HepG2 (cell line): ENCODE measurements at regions not wholly inside any gene's neighbourhood (a gene's known extent, or its start where the extent isn't known, plus 50 kb on each side); places are given as distances from the start of the nearest gene placed in this dataset.

Experiments
- ATAC-seq: fragments of 200-7000 bp; cut with Tn5 transposase; 3 replicates; pipeline ENCODE4 v1.9.1; 2020; ENCODE audit warnings: mild to moderate bottlenecking, moderate library complexity
- BruUV-seq: library from RNA; stranded (reverse); fragments of 400-500 nt; replicated peaks from 2 replicates; lab custom pipeline; 2021; lab: Mats Ljungman, UMichigan
- CTCF ChIA-PET: fragments of 300-600 bp; formaldehyde crosslinking; extraction: SDS; loops from one replicate; lab custom pipeline; 2021; ENCODE audit warnings: low total read pairs, inconsistent platforms, low intra/inter-chr PET ratio; lab: Yijun Ruan, JAX
- POLR2A ChIA-PET: fragments of 350-600 bp; sonication (Branson Sonifier 250); formaldehyde crosslinking; loops from one replicate; lab custom pipeline; 2020; ENCODE audit warnings: antibody characterized with exemption, inconsistent platforms; lab: Yijun Ruan, JAX
- DNase-seq: peaks from one replicate; pipeline ENCODE4 v3.0.0-alpha.2; 2015; ENCODE audit warnings: low spot score
- FAIRE-seq: peaks from 3 replicates; lab custom pipeline; 2011; peaks lifted over from hg19 to GRCh38; lab: Jason Lieb, UNC
- H2AFZ ChIP-seq: one replicate; pipeline ENCODE4 v1.6.1; 2011; ENCODE audit warnings: low read length, inconsistent platforms
- H3K27ac ChIP-seq: fragments of 300-600 bp; 3 replicates; pipeline ENCODE4 v1.8.0; 2011; ENCODE audit warnings: mixed run types, mild to moderate bottlenecking, mixed read lengths, low read length, inconsistent platforms; ENCODE audit not compliant: insufficient read depth; ENCODE audit errors: extremely low read length
- H3K27me3 ChIP-seq, 2 experiments: fragments of 200-600 bp in 1 of 2; 2 replicates in 1 of 2; 3 replicates in 1 of 2; pipeline versions ENCODE4 v1.6.0 to v1.8.0; 2011; ENCODE audit warnings: low read length in 2 of 2, mild to moderate bottlenecking in 2 of 2, moderate library complexity in 2 of 2, inconsistent platforms in 1 of 2; ENCODE audit not compliant: insufficient read depth in 2 of 2, control insufficient read depth in 1 of 2
- H3K36me3 ChIP-seq, 2 experiments: fragments of 200-600 bp in 1 of 2; replicated peaks in 1 of 2; 2 replicates in 1 of 2; 3 replicates in 1 of 2; pipeline versions ENCODE4 v1.5.1 to v1.8.0; 2011; ENCODE audit warnings: low read length in 2 of 2, inconsistent platforms in 1 of 2; ENCODE audit not compliant: insufficient read depth in 2 of 2, control insufficient read depth in 1 of 2
- H3K4me1 ChIP-seq: 2 replicates; pipeline ENCODE4 v1.5.1; 2012; ENCODE audit warnings: low read length, inconsistent platforms; ENCODE audit not compliant: insufficient read depth
- H3K4me2 ChIP-seq: 2 replicates; pipeline ENCODE4 v1.6.0; 2011; ENCODE audit warnings: low read depth, low read length, inconsistent platforms
- H3K4me3 ChIP-seq, 3 experiments: fragments of 200-600 bp in 1 of 3; sonication (generic), shearing (Covaris generic) in 1 of 3; replicated peaks in 1 of 3; 2 replicates each; pipeline ENCODE4 v1.5.1; 2011 to 2016; ENCODE audit warnings: low read length in 3 of 3, inconsistent platforms in 2 of 3, low read depth in 2 of 3, mild to moderate bottlenecking in 2 of 3, control low read depth in 1 of 3, mixed read lengths in 1 of 3; ENCODE audit not compliant: insufficient read depth in 1 of 3
- H3K79me2 ChIP-seq: one replicate; pipeline ENCODE4 v1.6.1; 2011; ENCODE audit warnings: low read length, inconsistent platforms; ENCODE audit not compliant: insufficient read depth
- H3K9ac ChIP-seq: 2 replicates; pipeline ENCODE4 v1.6.0; 2011; ENCODE audit warnings: mild to moderate bottlenecking, low read depth, low read length, inconsistent platforms; ENCODE audit not compliant: insufficient read depth
- H3K9me3 ChIP-seq: 2 replicates; pipeline ENCODE4 v1.5.1; 2012; ENCODE audit warnings: mild to moderate bottlenecking, low read length
- H4K20me1 ChIP-seq: 2 replicates; pipeline ENCODE4 v1.6.0; 2011; ENCODE audit warnings: inconsistent platforms, mild to moderate bottlenecking, low read length, moderate library complexity; ENCODE audit not compliant: insufficient read depth
- BATF2 ChIP-seq: sonication (generic); formaldehyde crosslinking; IDR thresholded peaks from 2 replicates; pipeline ENCODE4 v1.8.0; 2022; ENCODE audit warnings: mild to moderate bottlenecking, missing genetic modification reagents, moderate library complexity
- CBX1 ChIP-seq: IDR thresholded peaks from one replicate; pipeline ENCODE4 v1.6.1; 2016; ENCODE audit warnings: antibody characterized with exemption, low read depth
- DDIT3 ChIP-seq: sonication (generic); formaldehyde crosslinking; IDR thresholded peaks from 2 replicates; pipeline ENCODE4 v1.4.0; 2020; ENCODE audit warnings: mild to moderate bottlenecking, missing genetic modification reagents
- GFI1 ChIP-seq: sonication (generic); formaldehyde crosslinking; IDR thresholded peaks from 2 replicates; pipeline ENCODE4 v1.5.0; 2020; ENCODE audit warnings: missing genetic modification reagents, mild to moderate bottlenecking, borderline replicate concordance
- KDM5A ChIP-seq: fragments of 200-600 bp; sonication (generic); IDR thresholded peaks from 2 replicates; pipeline ENCODE4 v1.7.0; 2018; ENCODE audit warnings: antibody characterized with exemption, mild to moderate bottlenecking, low read length, borderline replicate concordance
- NR0B2 ChIP-seq: sonication (generic); formaldehyde crosslinking; IDR thresholded peaks from 2 replicates; pipeline ENCODE4 v1.4.0; 2020; ENCODE audit warnings: mild to moderate bottlenecking, missing genetic modification reagents
- NR2F6 ChIP-seq, 2 experiments: IDR thresholded peaks; 2 replicates each; pipeline ENCODE4 v1.6.1; 2016; ENCODE audit warnings: antibody characterized with exemption in 1 of 2, mild to moderate bottlenecking in 1 of 2
- SMAD9 ChIP-seq: sonication (generic); formaldehyde crosslinking; IDR thresholded peaks from 2 replicates; pipeline ENCODE4 v1.5.1; 2020; ENCODE audit warnings: mild to moderate bottlenecking, missing genetic modification reagents
- TIGD3 ChIP-seq: sonication (generic); formaldehyde crosslinking; IDR thresholded peaks from 2 replicates; pipeline ENCODE4 v1.5.1; 2020; ENCODE audit warnings: mild to moderate bottlenecking, missing genetic modification reagents, borderline replicate concordance
- ZNF18 ChIP-seq: sonication (generic); formaldehyde crosslinking; IDR thresholded peaks from 2 replicates; pipeline ENCODE4 v1.8.0; 2022; ENCODE audit warnings: mild to moderate bottlenecking, missing genetic modification reagents; ENCODE audit not compliant: insufficient replicate concordance
- ZNF280D ChIP-seq: sonication (generic); formaldehyde crosslinking; IDR thresholded peaks from 2 replicates; pipeline ENCODE4 v1.5.1; 2020; ENCODE audit warnings: mild to moderate bottlenecking, missing genetic modification reagents
- ZNF639 ChIP-seq: conservative IDR thresholded peaks from 2 replicates; pipeline ENCODE4 v1.6.1; 2018; ENCODE audit warnings: missing genetic modification reagents
- ZNF788 ChIP-seq: sonication (generic); formaldehyde crosslinking; IDR thresholded peaks from 2 replicates; pipeline ENCODE4 v1.5.0; 2020; ENCODE audit warnings: mild to moderate bottlenecking, missing genetic modification reagents, borderline replicate concordance
- whole genome bisulfite sequencing: methylation state at CpG from one replicate; pipeline ENCODE4 v1.1.6; 2017; ENCODE audit warnings: low lambda C conversion rate; 5-methylcytosine and 5-hydroxymethylcytosine counted together
- in situ Hi-C: cut with HindIII; loops from 2 replicates; pipeline ENCODE4 v1.10.0; 2017; ENCODE audit warnings: low pct_unique_long_range_greater_than_20kb; ENCODE audit not compliant: extremely low pct_ligation_motif_present
- intact Hi-C: fragments of 100-400 bp; cut with micrococcal nuclease; formaldehyde crosslinking; loops from one replicate; pipeline ENCODE4 v1.10.0; 2022; ENCODE audit not compliant: unreplicated experiment

GRCh38 chr5:6111131-6111530 lies 267.2 kb downstream of the MED10 start (continued):
- TF ChIP-seq NR0B2 (CRISPR knock-in tag) (no peak), TIGD3 (CRISPR knock-in tag) (no peak), KDM5A (no peak), CBX1 (no peak), ZNF788 (no peak), GFI1 (CRISPR knock-in tag) (no peak), SMAD9 (CRISPR knock-in tag) (no peak), ZNF18 (no peak)

- no TSS peak for BruUV-seq
- Histone ChIP-seq H4K20me1 (no peaks in the 10 kb centered on the region), H3K27me3 (peaks cover 0 to 10% of the 10 kb centered on the region in 2 experiments; a peak in 1 of 5 replicates), H3K4me1 (no peaks in the 10 kb centered on the region), H3K27ac (no peak overlapping the region), H3K9me3 (no peaks in the 10 kb centered on the region), H3K4me2 (no peak overlapping the region), H3K36me3 (no peaks in the 10 kb centered on the region), H3K79me2 (no peaks in the 10 kb centered on the region), H3K9ac (no peak overlapping the region), H2AFZ (no peak overlapping the region), H3K4me3 (no peak overlapping the region)
- intact Hi-C loops = no loop called here
- DNase-seq (no peak), FAIRE-seq (no peak), ATAC-seq (no peak)
- WGBS = 35% methylated on average over 7 of the region's 8 CpGs
- in situ Hi-C loops = no loop called here
- CTCF ChIA-PET = no interaction called here
- POLR2A ChIA-PET = no interaction called here
- TF ChIP-seq NR2F6 (IDR thresholded peaks at IDR 0.05) = no peak
- TF ChIP-seq NR2F6 (CRISPR knock-in tag; IDR thresholded peaks at IDR 0.05) = no peak
- no peak for TF ChIP-seq DDIT3 (CRISPR knock-in tag)
- TF ChIP-seq ZNF639 (CRISPR knock-in tag) = no peak
- TF ChIP-seq ZNF280D (CRISPR knock-in tag) = no peak
- no peak for TF ChIP-seq BATF2 (CRISPR knock-in tag)
- no peak for TF ChIP-seq ZNF788
Measured at GRCh38 chr5:6110441-6111005, 267.8 kb downstream of the MED10 start.
